Central memory CD8-positive, alpha-beta T cell (primary cell): ENCODE measurements at regions not wholly inside any gene's neighbourhood (a gene's known extent, or its start where the extent isn't known, plus 50 kb on each side); places are given as distances from the start of the nearest gene placed in this dataset.
A peak's percentile ranks its signal among the peaks of the same experiment; 100 is the strongest.
"Not testable (repeated sequence)": the region's sequence is repeated elsewhere in the genome, so short reads cannot be mapped to it uniquely, and the experiment has no call there.

Source experiments
- ATAC-seq: fragments of 150-1000 bp; cut with Tn5 transposase; replicated peaks from 2 replicates; pipeline ENCODE4 v1.10.0; 2022; ENCODE audit warnings: mild to moderate bottlenecking, moderate FRiP score, moderate number of reproducible peaks; ENCODE audit not compliant: poor library complexity, severe bottlenecking; ENCODE audit errors: extremely low read depth
- DNase-seq, 2 donors: peaks; one replicate each; pipeline ENCODE4 v3.0.0; 2021; ENCODE audit warnings: low spot score in 2 of 2
- H3K27ac Mint-ChIP-seq: one replicate; pipeline ENCODE4 v1.8.0; 2022; ENCODE audit warnings: low read depth, mild to moderate bottlenecking, moderate library complexity, mixed read lengths
- H3K27me3 Mint-ChIP-seq: one replicate; pipeline ENCODE4 v1.8.0; 2022; ENCODE audit warnings: mixed read lengths
- H3K36me3 Mint-ChIP-seq: one replicate; pipeline ENCODE4 v1.8.0; 2022; ENCODE audit warnings: mild to moderate bottlenecking, moderate library complexity, mixed read lengths; ENCODE audit not compliant: insufficient read depth
- H3K4me1 Mint-ChIP-seq: one replicate; pipeline ENCODE4 v1.8.0; 2022; ENCODE audit warnings: mixed read lengths
- H3K4me3 Mint-ChIP-seq: one replicate; pipeline ENCODE4 v1.8.0; 2022; ENCODE audit warnings: mild to moderate bottlenecking, moderate library complexity, mixed read lengths
- H3K9me3 Mint-ChIP-seq: one replicate; pipeline ENCODE4 v1.8.0; 2022; ENCODE audit warnings: mixed read lengths

- H3K4me3 Mint-ChIP-seq = no peak overlapping the region
- peaks cover 2% of the 10 kb centered on the region for H3K36me3 Mint-ChIP-seq
- H3K4me1 Mint-ChIP-seq = no peaks in the 10 kb centered on the region
- ATAC-seq = no peak
- no peaks in the 10 kb centered on the region for H3K27me3 Mint-ChIP-seq
- DNase-seq = no peak
- H3K27ac Mint-ChIP-seq = no peak overlapping the region
- H3K9me3 Mint-ChIP-seq = peaks cover 27% of the 10 kb centered on the region
Measured at GRCh38 chr2:89842180-89842908, 1150.9 kb downstream of the RPIA start.

GRCh38 chr2:89844221-89844943, 1152.9 kb downstream of the RPIA start:
- H3K4me1 Mint-ChIP-seq = no peaks in the 10 kb centered on the region
- no peaks in the 10 kb centered on the region for H3K36me3 Mint-ChIP-seq
- peaks cover 20% of the 10 kb centered on the region for H3K9me3 Mint-ChIP-seq
- peaks cover 9% of the 10 kb centered on the region for H3K27me3 Mint-ChIP-seq
- H3K4me3 Mint-ChIP-seq = no peak overlapping the region
- no peak overlapping the region for H3K27ac Mint-ChIP-seq
- no peak for ATAC-seq
- no peak for DNase-seq

- Mint-ChIP-seq H3K27ac (no peak overlapping the region), H3K9me3 (peaks cover 14% of the 10 kb centered on the region), H3K4me1 (no peaks in the 10 kb centered on the region), H3K27me3 (peaks cover 9% of the 10 kb centered on the region), H3K36me3 (no peaks in the 10 kb centered on the region), H3K4me3 (no peak overlapping the region)
- no peak for DNase-seq
- ATAC-seq = no peak
Measured at GRCh38 chr2:89845532-89845931, 1154.1 kb downstream of the RPIA start.

GRCh38 chr2:89848114-89848513, 1156.6 kb downstream of the RPIA start:
- H3K9me3 Mint-ChIP-seq = peaks cover 7% of the 10 kb centered on the region
- H3K4me1 Mint-ChIP-seq = no peaks in the 10 kb centered on the region
- no peak overlapping the region for H3K4me3 Mint-ChIP-seq
- no peak overlapping the region for H3K27ac Mint-ChIP-seq
- no peak for ATAC-seq
- H3K27me3 Mint-ChIP-seq = peaks cover 9% of the 10 kb centered on the region
- no peaks in the 10 kb centered on the region for H3K36me3 Mint-ChIP-seq
- no peak for DNase-seq

- H3K4me1 Mint-ChIP-seq = no peaks in the 10 kb centered on the region
- H3K27ac Mint-ChIP-seq = no peak overlapping the region
- no peak overlapping the region for H3K4me3 Mint-ChIP-seq
- DNase-seq (no peak), ATAC-seq (no peak)
- H3K27me3 Mint-ChIP-seq = peaks cover 9% of the 10 kb centered on the region
- peaks cover 7% of the 10 kb centered on the region for H3K9me3 Mint-ChIP-seq
- H3K36me3 Mint-ChIP-seq = no peaks in the 10 kb centered on the region
Measured at GRCh38 chr2:89848763-89849368, 1157.4 kb downstream of the RPIA start.

GRCh38 chr2:89849731-89850130, 1158.3 kb downstream of the RPIA start:
- Mint-ChIP-seq H3K4me3 (no peak overlapping the region), H3K9me3 (peaks cover 7% of the 10 kb centered on the region), H3K27me3 (peaks cover 9% of the 10 kb centered on the region), H3K36me3 (no peaks in the 10 kb centered on the region), H3K27ac (no peak overlapping the region), H3K4me1 (no peaks in the 10 kb centered on the region)
- no peak for DNase-seq
- no peak for ATAC-seq

GRCh38 chr2:89850481-89850880, 1159.0 kb downstream of the RPIA start:
- no peak overlapping the region for H3K4me3 Mint-ChIP-seq
- no peaks in the 10 kb centered on the region for H3K36me3 Mint-ChIP-seq
- peaks cover 9% of the 10 kb centered on the region for H3K27me3 Mint-ChIP-seq
- no peaks in the 10 kb centered on the region for H3K4me1 Mint-ChIP-seq
- ATAC-seq = no peak
- no peak overlapping the region for H3K27ac Mint-ChIP-seq
- H3K9me3 Mint-ChIP-seq = peaks cover 7% of the 10 kb centered on the region
- no peak for DNase-seq

- Mint-ChIP-seq H3K36me3 (no peaks in the 10 kb centered on the region), H3K27me3 (peaks cover 9% of the 10 kb centered on the region), H3K4me3 (no peak overlapping the region), H3K4me1 (no peaks in the 10 kb centered on the region), H3K9me3 (peaks cover 7% of the 10 kb centered on the region), H3K27ac (no peak overlapping the region)
- DNase-seq (no peak), ATAC-seq (no peak)
Measured at GRCh38 chr2:89850881-89851582, 1159.6 kb downstream of the RPIA start.

- H3K36me3 Mint-ChIP-seq = no peaks in the 10 kb centered on the region
- peaks cover 9% of the 10 kb centered on the region for H3K27me3 Mint-ChIP-seq
- DNase-seq (no peak), ATAC-seq (no peak)
- peaks cover 7% of the 10 kb centered on the region for H3K9me3 Mint-ChIP-seq
- H3K27ac Mint-ChIP-seq = no peak overlapping the region
- H3K4me3 Mint-ChIP-seq = no peak overlapping the region
- H3K4me1 Mint-ChIP-seq = no peaks in the 10 kb centered on the region
Measured at GRCh38 chr2:89851583-89851905, 1160.1 kb downstream of the RPIA start.

GRCh38 chr2:89853427-89853826, 1162.0 kb downstream of the RPIA start:
- not testable (repeated sequence) for H3K27ac Mint-ChIP-seq, H3K4me1 Mint-ChIP-seq, H3K36me3 Mint-ChIP-seq, H3K27me3 Mint-ChIP-seq, DNase-seq, H3K9me3 Mint-ChIP-seq, H3K4me3 Mint-ChIP-seq
- peak; percentile 48 for ATAC-seq

GRCh38 chr2:89855752-89856151, 1164.3 kb downstream of the RPIA start:
- not testable (repeated sequence) for H3K27me3 Mint-ChIP-seq, H3K9me3 Mint-ChIP-seq, H3K36me3 Mint-ChIP-seq, H3K4me1 Mint-ChIP-seq, H3K27ac Mint-ChIP-seq, DNase-seq, H3K4me3 Mint-ChIP-seq, ATAC-seq

- H3K9me3 Mint-ChIP-seq, H3K36me3 Mint-ChIP-seq, H3K4me1 Mint-ChIP-seq, H3K27ac Mint-ChIP-seq, H3K4me3 Mint-ChIP-seq, ATAC-seq, H3K27me3 Mint-ChIP-seq, DNase-seq: not testable (repeated sequence)
Measured at GRCh38 chr2:89856305-89856704, 1164.8 kb downstream of the RPIA start.
